Keratinocyte (primary cell): ENCODE measurements at regions not wholly inside any gene's neighbourhood (a gene's known extent, or its start where the extent isn't known, plus 50 kb on each side); places are given as distances from the start of the nearest gene placed in this dataset.

ENCODE experiments used
- DNase-seq: peaks from one replicate; pipeline ENCODE4 v3.0.0-alpha.2; 2011; ENCODE audit warnings: low read depth, missing footprints, low spot score
- FAIRE-seq: peaks from 2 replicates; lab custom pipeline; 2011; peaks lifted over from hg19 to GRCh38; lab: Jason Lieb, UNC
- H2AFZ ChIP-seq: 2 replicates; pipeline ENCODE4 v1.6.0; 2012; ENCODE audit warnings: low read length, control low read depth, inconsistent platforms; ENCODE audit not compliant: control insufficient read depth
- H3K27ac ChIP-seq: 2 replicates; pipeline ENCODE4 v1.5.1; 2011; ENCODE audit warnings: low read length; ENCODE audit not compliant: control insufficient read depth, insufficient read depth
- H3K27me3 ChIP-seq: 3 replicates; pipeline ENCODE4 v1.6.0; 2011; ENCODE audit warnings: low read length; ENCODE audit not compliant: control insufficient read depth, insufficient read depth; ENCODE audit errors: extremely low read depth
- H3K36me3 ChIP-seq, 2 experiments: 2 replicates in 1 of 2; 3 replicates in 1 of 2; pipeline ENCODE4 v1.5.1; 2011; ENCODE audit warnings: low read length in 2 of 2, mild to moderate bottlenecking in 1 of 2; ENCODE audit not compliant: control insufficient read depth in 2 of 2, insufficient read depth in 2 of 2; ENCODE audit errors: extremely low read depth in 1 of 2
- H3K4me1 ChIP-seq: 3 replicates; pipeline ENCODE4 v1.5.1; 2011; ENCODE audit warnings: low read length; ENCODE audit not compliant: control insufficient read depth, insufficient read depth; ENCODE audit errors: extremely low read depth
- H3K4me2 ChIP-seq: 3 replicates; pipeline ENCODE4 v1.6.0; 2011; ENCODE audit warnings: low read depth, low read length; ENCODE audit not compliant: control insufficient read depth, insufficient read depth; ENCODE audit errors: extremely low read depth
- H3K4me3 ChIP-seq, 3 experiments: fragments of 200-600 bp in 1 of 3; sonication (generic) in 1 of 3; 2 replicates in 2 of 3; 3 replicates in 1 of 3; pipeline ENCODE4 v1.5.1; 2011 to 2016; ENCODE audit warnings: low read length in 3 of 3, mild to moderate bottlenecking in 3 of 3, control low read depth in 2 of 3, inconsistent platforms in 1 of 3, low read depth in 1 of 3, mixed read lengths in 1 of 3, mixed run types in 1 of 3, moderate library complexity in 1 of 3; ENCODE audit not compliant: control insufficient read depth in 2 of 3, insufficient read depth in 2 of 3; ENCODE audit errors: extremely low read depth in 1 of 3
- H3K79me2 ChIP-seq: 2 replicates; pipeline ENCODE4 v1.6.0; 2012; ENCODE audit warnings: low read length; ENCODE audit not compliant: control insufficient read depth, insufficient read depth
- H3K9ac ChIP-seq: 3 replicates; pipeline ENCODE4 v1.6.0; 2011; ENCODE audit warnings: low read length; ENCODE audit not compliant: control insufficient read depth, insufficient read depth; ENCODE audit errors: extremely low read depth
- H3K9me1 ChIP-seq: 3 replicates; pipeline ENCODE4 v1.6.0; 2011; ENCODE audit warnings: low read length; ENCODE audit not compliant: control insufficient read depth, insufficient read depth; ENCODE audit errors: extremely low read depth
- H3K9me3 ChIP-seq: 2 replicates; pipeline ENCODE4 v1.5.1; 2012; ENCODE audit warnings: low read depth, low read length; ENCODE audit not compliant: control insufficient read depth
- H4K20me1 ChIP-seq: 3 replicates; pipeline ENCODE4 v1.6.0; 2011; ENCODE audit warnings: low read length; ENCODE audit not compliant: control insufficient read depth, insufficient read depth; ENCODE audit errors: extremely low read depth
- EZH2 ChIP-seq: IDR thresholded peaks from one replicate; pipeline ENCODE4 v1.6.1; 2012; ENCODE audit warnings: inconsistent platforms, mild to moderate bottlenecking, low read length, moderate library complexity
- dilution Hi-C: fragments of 300-500 bp; cut with MboI; formaldehyde crosslinking; loops from one replicate; pipeline ENCODE4 v1.7.0; 2020; ENCODE audit warnings: low sequenced_read_pairs; ENCODE audit not compliant: extremely low pct_ligation_motif_present
- TF ChIP-seq, protein P1 (sequence below), 3 experiments: IDR thresholded peaks in 1 of 3; conservative IDR thresholded peaks in 1 of 3; optimal IDR thresholded peaks in 1 of 3; 2 replicates in 2 of 3; 3 replicates in 1 of 3; pipeline versions ENCODE3 to v1.5.1; 2011; ENCODE audit warnings: low read length in 3 of 3, mild to moderate bottlenecking in 3 of 3, moderate library complexity in 2 of 3, control low read depth in 1 of 3, inconsistent platforms in 1 of 3; ENCODE audit not compliant: insufficient read depth in 2 of 3; ENCODE audit errors: extremely low read depth in 1 of 3

DNA sequence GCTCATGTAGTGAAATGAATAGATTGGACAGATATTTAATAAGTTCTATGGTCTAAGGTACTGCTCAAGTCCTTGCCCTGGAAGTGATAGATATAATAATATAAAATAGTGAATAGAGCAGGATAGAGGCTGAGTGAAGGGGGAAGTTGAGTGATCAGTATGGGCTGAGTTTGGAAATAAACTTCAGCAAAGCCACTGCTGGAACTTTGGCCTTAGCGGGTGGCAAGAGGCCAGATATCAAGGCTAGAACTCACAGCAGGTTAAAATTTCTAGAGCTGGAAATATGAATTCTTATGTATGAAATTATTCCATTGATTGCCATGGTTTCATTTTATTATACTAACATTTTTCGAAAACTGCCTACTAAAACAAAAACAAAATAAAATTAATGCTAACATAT lies 267.6 kb upstream of the DPH6 start:
- Histone ChIP-seq H3K79me2 (no peaks in the 10 kb centered on the region), H3K36me3 (no peaks in the 10 kb centered on the region), H3K4me2 (no peak overlapping the region), H3K9ac (no peak overlapping the region), H3K27me3 (no peaks in the 10 kb centered on the region), H3K9me1 (no peaks in the 10 kb centered on the region), H2AFZ (no peak overlapping the region), H4K20me1 (no peaks in the 10 kb centered on the region), H3K9me3 (no peaks in the 10 kb centered on the region), H3K27ac (no peak overlapping the region), H3K4me1 (no peaks in the 10 kb centered on the region), H3K4me3 (no peak overlapping the region)
- no peak for TF ChIP-seq EZH2
- TF ChIP-seq, protein P1, sequence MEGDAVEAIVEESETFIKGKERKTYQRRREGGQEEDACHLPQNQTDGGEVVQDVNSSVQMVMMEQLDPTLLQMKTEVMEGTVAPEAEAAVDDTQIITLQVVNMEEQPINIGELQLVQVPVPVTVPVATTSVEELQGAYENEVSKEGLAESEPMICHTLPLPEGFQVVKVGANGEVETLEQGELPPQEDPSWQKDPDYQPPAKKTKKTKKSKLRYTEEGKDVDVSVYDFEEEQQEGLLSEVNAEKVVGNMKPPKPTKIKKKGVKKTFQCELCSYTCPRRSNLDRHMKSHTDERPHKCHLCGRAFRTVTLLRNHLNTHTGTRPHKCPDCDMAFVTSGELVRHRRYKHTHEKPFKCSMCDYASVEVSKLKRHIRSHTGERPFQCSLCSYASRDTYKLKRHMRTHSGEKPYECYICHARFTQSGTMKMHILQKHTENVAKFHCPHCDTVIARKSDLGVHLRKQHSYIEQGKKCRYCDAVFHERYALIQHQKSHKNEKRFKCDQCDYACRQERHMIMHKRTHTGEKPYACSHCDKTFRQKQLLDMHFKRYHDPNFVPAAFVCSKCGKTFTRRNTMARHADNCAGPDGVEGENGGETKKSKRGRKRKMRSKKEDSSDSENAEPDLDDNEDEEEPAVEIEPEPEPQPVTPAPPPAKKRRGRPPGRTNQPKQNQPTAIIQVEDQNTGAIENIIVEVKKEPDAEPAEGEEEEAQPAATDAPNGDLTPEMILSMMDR (optimal IDR thresholded peaks at IDR 0.05 in 1 of 3, IDR thresholded peaks at IDR 0.05 in 1 of 3, conservative IDR thresholded peaks at IDR 0.05 in 1 of 3; ENCODE audit: extremely low read depth in 1 of 3, insufficient read depth in 2 of 3, low read length in 3 of 3) = no peak
- DNase-seq (no peak), FAIRE-seq (no peak)
- dilution Hi-C loops = no loop called here

DNA sequence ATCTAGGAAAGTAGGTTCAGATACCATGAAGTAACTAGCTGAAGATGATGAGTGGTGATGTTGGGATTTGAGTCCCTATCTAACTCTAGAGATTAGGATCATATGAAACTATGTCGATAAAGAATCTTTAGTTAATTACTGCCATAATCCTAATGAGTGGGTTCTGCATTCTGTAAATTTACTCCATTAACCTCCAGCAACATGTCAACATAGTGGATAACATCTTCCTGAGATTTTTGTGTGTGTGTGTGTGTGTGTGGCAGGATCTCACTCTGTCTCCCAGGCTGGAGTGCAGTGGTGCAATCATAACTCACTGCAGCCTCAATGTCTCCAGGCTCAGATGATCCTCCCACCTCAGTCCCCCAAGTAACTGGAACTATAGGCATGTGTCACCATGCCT lies 272.9 kb upstream of the DPH6 start:
- no peaks in the 10 kb centered on the region for H4K20me1 ChIP-seq
- no peak for FAIRE-seq
- H3K4me1 ChIP-seq = no peaks in the 10 kb centered on the region
- no peaks in the 10 kb centered on the region for H3K79me2 ChIP-seq
- H3K4me2 ChIP-seq = no peak overlapping the region
- H3K27me3 ChIP-seq = no peaks in the 10 kb centered on the region
- no peaks in the 10 kb centered on the region for H3K9me1 ChIP-seq
- no peak overlapping the region for H3K9ac ChIP-seq
- no peak for TF ChIP-seq EZH2
- TF ChIP-seq, protein P1 (optimal IDR thresholded peaks at IDR 0.05 in 1 of 3, IDR thresholded peaks at IDR 0.05 in 1 of 3, conservative IDR thresholded peaks at IDR 0.05 in 1 of 3; ENCODE audit: extremely low read depth in 1 of 3, insufficient read depth in 2 of 3, low read length in 3 of 3) = no peak
- dilution Hi-C loops = no loop called here
- H3K36me3 ChIP-seq = no peaks in the 10 kb centered on the region
- H3K9me3 ChIP-seq = no peaks in the 10 kb centered on the region
- no peak overlapping the region for H3K27ac ChIP-seq
- no peak for DNase-seq
- no peak overlapping the region for H3K4me3 ChIP-seq
- H2AFZ ChIP-seq = no peak overlapping the region
